ENCODE measurements at regions not wholly inside any gene's neighbourhood (a gene's known extent, or its start where the extent isn't known, plus 50 kb on each side); places are given as distances from the start of the nearest gene placed in this dataset.
"Not testable (repeated sequence)": the region's sequence is repeated elsewhere in the genome, so short reads cannot be mapped to it uniquely, and the experiment has no call there.

GRCh38 chr13:110008816-110009215 lies 222.4 kb upstream of the IRS2 start:
- no peak for DNase-seq (ENCODE audit: low spot score)

- DNase-seq (ENCODE audit: low spot score): no peak
These were observed 219.9 kb upstream of the IRS2 start for GRCh38 chr13:110006304-110006703.

GRCh38 chr13:110005563-110005962 lies 219.2 kb upstream of the IRS2 start:
- no peak for DNase-seq (ENCODE audit: low spot score)

- DNase-seq (ENCODE audit: low spot score): no peak
These were observed 218.4 kb upstream of the IRS2 start for GRCh38 chr13:110004814-110005213.

GRCh38 chr13:110001670-110002275 lies 215.4 kb upstream of the IRS2 start:
- DNase-seq (ENCODE audit: low spot score): no peak

GRCh38 chr13:110000534-110001345 lies 214.4 kb upstream of the IRS2 start:
- no peak for DNase-seq (ENCODE audit: low spot score)

GRCh38 chr13:109999659-110000533 lies 213.5 kb upstream of the IRS2 start:
- DNase-seq (ENCODE audit: low spot score): no peak

- DNase-seq (ENCODE audit: low spot score): no peak
These were observed 212.5 kb upstream of the IRS2 start for GRCh38 chr13:109998684-109999533.

- DNase-seq (ENCODE audit: low spot score): no peak
These were observed 211.7 kb upstream of the IRS2 start for GRCh38 chr13:109998037-109998436.

- DNase-seq (ENCODE audit: low spot score): not testable (repeated sequence)
These were observed 210.7 kb upstream of the IRS2 start for GRCh38 chr13:109997056-109997595.

- DNase-seq (ENCODE audit: low spot score): no peak
These were observed 210.1 kb upstream of the IRS2 start for GRCh38 chr13:109996404-109996960.

- DNase-seq (ENCODE audit: low spot score): no peak
These were observed 209.2 kb upstream of the IRS2 start for GRCh38 chr13:109995578-109995977.

GRCh38 chr13:109990296-109990695 lies 203.9 kb upstream of the IRS2 start:
- DNase-seq (ENCODE audit: low spot score): no peak

GRCh38 chr13:109989686-109990085 lies 203.3 kb upstream of the IRS2 start:
- DNase-seq (ENCODE audit: low spot score): no peak

GRCh38 chr13:109989155-109989554 lies 202.8 kb upstream of the IRS2 start:
- DNase-seq (ENCODE audit: low spot score): no peak

- no peak for DNase-seq (ENCODE audit: low spot score)
These were observed 200.5 kb upstream of the IRS2 start for GRCh38 chr13:109986851-109987250.

GRCh38 chr13:109985871-109986450 lies 199.6 kb upstream of the IRS2 start:
- DNase-seq (ENCODE audit: low spot score): no peak

GRCh38 chr13:109983447-109983846 lies 197.1 kb upstream of the IRS2 start:
- DNase-seq (ENCODE audit: low spot score): no peak

- DNase-seq (ENCODE audit: low spot score): no peak
These were observed 194.6 kb upstream of the IRS2 start for GRCh38 chr13:109981000-109981399.

- not testable (repeated sequence) for DNase-seq (ENCODE audit: low spot score)
These were observed 193.3 kb upstream of the IRS2 start for GRCh38 chr13:109979676-109980075.

- DNase-seq (ENCODE audit: low spot score): no peak
These were observed 192.8 kb upstream of the IRS2 start for GRCh38 chr13:109979228-109979627.

Data from left forelimb (tissue), 1 donor.